ENCODE measurements at regions not wholly inside any gene's neighbourhood (a gene's known extent, or its start where the extent isn't known, plus 50 kb on each side); places are given as distances from the start of the nearest gene placed in this dataset.
A peak's percentile ranks its signal among the peaks of the same experiment; 100 is the strongest.

- Mint-ChIP-seq H3K27me3 (ENCODE audit: low read depth, poor library complexity) (peaks cover 6% of the 10 kb centered on the region), H3K27ac (peak overlapping the region; percentile 45), H3K4me1 (peaks cover 10% of the 10 kb centered on the region), H3K9me3 (no peaks in the 10 kb centered on the region), H3K4me3 (no peak overlapping the region), H3K36me3 (ENCODE audit: low read depth) (no peaks in the 10 kb centered on the region)
- TF ChIP-seq, protein P1, sequence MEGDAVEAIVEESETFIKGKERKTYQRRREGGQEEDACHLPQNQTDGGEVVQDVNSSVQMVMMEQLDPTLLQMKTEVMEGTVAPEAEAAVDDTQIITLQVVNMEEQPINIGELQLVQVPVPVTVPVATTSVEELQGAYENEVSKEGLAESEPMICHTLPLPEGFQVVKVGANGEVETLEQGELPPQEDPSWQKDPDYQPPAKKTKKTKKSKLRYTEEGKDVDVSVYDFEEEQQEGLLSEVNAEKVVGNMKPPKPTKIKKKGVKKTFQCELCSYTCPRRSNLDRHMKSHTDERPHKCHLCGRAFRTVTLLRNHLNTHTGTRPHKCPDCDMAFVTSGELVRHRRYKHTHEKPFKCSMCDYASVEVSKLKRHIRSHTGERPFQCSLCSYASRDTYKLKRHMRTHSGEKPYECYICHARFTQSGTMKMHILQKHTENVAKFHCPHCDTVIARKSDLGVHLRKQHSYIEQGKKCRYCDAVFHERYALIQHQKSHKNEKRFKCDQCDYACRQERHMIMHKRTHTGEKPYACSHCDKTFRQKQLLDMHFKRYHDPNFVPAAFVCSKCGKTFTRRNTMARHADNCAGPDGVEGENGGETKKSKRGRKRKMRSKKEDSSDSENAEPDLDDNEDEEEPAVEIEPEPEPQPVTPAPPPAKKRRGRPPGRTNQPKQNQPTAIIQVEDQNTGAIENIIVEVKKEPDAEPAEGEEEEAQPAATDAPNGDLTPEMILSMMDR (IDR thresholded peaks at IDR 0.05), result no peak
- peak; percentile 15 for DNase-seq
Measured at GRCh38 chr11:35082321-35083180, 56.4 kb upstream of the CD44 start.

DNA sequence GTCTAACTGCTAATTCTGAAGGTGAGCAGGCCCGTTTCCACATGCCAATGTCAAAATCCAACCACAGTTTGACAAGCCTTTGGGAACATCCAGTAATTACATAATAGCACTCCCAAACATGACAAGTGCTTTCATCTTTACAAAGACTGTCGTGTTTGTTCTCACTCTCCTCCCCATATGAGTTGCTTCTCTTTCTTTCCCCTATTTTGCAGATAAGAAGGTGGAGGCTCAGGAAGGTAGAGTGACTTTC, 55.9 kb upstream of the CD44 start:
- Mint-ChIP-seq H3K36me3 (ENCODE audit: low read depth) (no peaks in the 10 kb centered on the region), H3K4me1 (peaks cover 10% of the 10 kb centered on the region), H3K27ac (no peak overlapping the region), H3K27me3 (ENCODE audit: low read depth, poor library complexity) (peaks cover 6% of the 10 kb centered on the region), H3K4me3 (no peak overlapping the region), H3K9me3 (no peaks in the 10 kb centered on the region)
- no peak for DNase-seq
- TF ChIP-seq, protein P1 (IDR thresholded peaks at IDR 0.05), result no peak

DNA sequence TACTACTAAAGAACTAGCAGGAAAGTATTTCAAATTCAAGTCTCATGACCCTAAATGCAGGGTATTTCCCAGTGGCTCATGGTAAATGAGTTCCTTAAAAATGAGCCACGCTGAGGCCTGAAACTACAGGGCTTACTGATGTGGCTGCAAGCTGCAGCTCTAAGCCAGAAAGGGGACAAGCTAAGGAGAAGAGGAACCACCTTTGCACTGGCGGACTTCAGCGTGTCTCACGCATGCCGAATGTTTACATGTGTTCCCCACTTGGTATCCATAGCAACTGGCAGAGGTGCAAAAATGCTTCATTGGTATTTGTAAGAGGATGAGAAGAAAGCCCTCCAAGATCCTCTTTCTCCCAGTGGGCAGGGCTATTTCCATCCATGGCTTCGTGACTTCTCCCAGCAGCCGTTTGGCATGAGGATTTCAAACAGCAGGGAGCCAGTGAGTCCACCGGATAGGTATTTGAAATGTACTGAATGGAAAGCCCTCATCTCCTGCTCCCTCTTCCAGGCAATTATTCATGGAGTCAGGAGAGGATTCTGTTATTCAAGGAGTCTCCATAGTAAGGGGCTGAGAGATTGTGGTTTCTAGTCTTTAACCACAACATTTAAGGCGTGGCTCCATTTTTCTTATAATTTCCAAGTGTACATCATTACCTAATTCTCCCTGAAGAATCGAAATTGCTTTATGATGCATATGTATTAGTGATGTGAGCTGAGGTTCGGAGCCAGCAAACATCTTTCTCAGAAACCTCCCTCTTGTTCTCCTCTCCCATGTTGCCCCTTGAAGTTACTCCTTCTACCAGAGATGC, 55.3 kb upstream of the CD44 start:
- TF ChIP-seq, protein P1 (IDR thresholded peaks at IDR 0.05), result no peak
- no peak overlapping the region for H3K4me3 Mint-ChIP-seq
- DNase-seq, result no peak
- no peaks in the 10 kb centered on the region for H3K36me3 Mint-ChIP-seq (ENCODE audit: low read depth)
- H3K4me1 Mint-ChIP-seq, result peaks cover 10% of the 10 kb centered on the region
- H3K27ac Mint-ChIP-seq, result no peak overlapping the region
- H3K27me3 Mint-ChIP-seq (ENCODE audit: low read depth, poor library complexity), result peaks cover 6% of the 10 kb centered on the region
- peaks cover 1% of the 10 kb centered on the region for H3K9me3 Mint-ChIP-seq

- Mint-ChIP-seq H3K9me3 (peaks cover 4% of the 10 kb centered on the region), H3K36me3 (ENCODE audit: low read depth) (no peaks in the 10 kb centered on the region), H3K4me3 (no peak overlapping the region), H3K27me3 (ENCODE audit: low read depth, poor library complexity) (peaks cover 2% of the 10 kb centered on the region), H3K4me1 (peaks cover 10% of the 10 kb centered on the region), H3K27ac (no peak overlapping the region)
- DNase-seq, result no peak
- TF ChIP-seq, protein P1 (IDR thresholded peaks at IDR 0.05), result no peak
Measured at GRCh38 chr11:35084817-35085440, 54.0 kb upstream of the CD44 start.

GRCh38 chr11:35085531-35086165, 53.3 kb upstream of the CD44 start:
- Mint-ChIP-seq H3K4me3 (no peak overlapping the region), H3K9me3 (peaks cover 4% of the 10 kb centered on the region), H3K4me1 (peaks cover 10% of the 10 kb centered on the region), H3K27ac (no peak overlapping the region), H3K36me3 (ENCODE audit: low read depth) (no peaks in the 10 kb centered on the region), H3K27me3 (ENCODE audit: low read depth, poor library complexity) (peaks cover 1% of the 10 kb centered on the region)
- TF ChIP-seq, protein P1 (IDR thresholded peaks at IDR 0.05), result no peak
- DNase-seq, result no peak

All from nephron progenitor cell (in vitro differentiated cells).